NCI-H748 (cell line): ENCODE measurements at regions not wholly inside any gene's neighbourhood (a gene's known extent, or its start where the extent isn't known, plus 50 kb on each side); places are given as distances from the start of the nearest gene placed in this dataset.

Experiments used
- DNase-seq: peaks from one replicate; lab custom pipeline; 2025; ENCODE audit not compliant: unreplicated experiment; lab: John Stamatoyannopoulos, UW

DNA sequence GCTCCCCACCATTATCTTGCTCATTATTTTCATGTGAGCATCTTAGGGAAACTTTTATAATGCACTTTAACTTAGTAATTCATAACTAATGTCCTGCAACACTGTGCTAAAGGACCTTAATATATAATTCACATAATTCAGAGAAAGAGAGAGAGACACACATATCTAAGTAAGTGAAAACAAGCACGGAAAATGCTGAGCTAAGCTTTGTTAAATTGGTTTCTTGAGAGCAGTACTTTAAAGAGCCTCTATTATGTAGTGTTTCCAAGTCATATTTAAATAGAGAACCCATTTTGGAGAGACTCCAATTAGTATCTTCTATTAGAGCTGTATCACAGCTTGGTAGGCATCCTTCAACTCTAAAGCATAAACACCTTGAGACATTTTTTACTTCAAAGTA, 354.1 kb upstream of the SOX14 start:
- no peak for DNase-seq

DNA sequence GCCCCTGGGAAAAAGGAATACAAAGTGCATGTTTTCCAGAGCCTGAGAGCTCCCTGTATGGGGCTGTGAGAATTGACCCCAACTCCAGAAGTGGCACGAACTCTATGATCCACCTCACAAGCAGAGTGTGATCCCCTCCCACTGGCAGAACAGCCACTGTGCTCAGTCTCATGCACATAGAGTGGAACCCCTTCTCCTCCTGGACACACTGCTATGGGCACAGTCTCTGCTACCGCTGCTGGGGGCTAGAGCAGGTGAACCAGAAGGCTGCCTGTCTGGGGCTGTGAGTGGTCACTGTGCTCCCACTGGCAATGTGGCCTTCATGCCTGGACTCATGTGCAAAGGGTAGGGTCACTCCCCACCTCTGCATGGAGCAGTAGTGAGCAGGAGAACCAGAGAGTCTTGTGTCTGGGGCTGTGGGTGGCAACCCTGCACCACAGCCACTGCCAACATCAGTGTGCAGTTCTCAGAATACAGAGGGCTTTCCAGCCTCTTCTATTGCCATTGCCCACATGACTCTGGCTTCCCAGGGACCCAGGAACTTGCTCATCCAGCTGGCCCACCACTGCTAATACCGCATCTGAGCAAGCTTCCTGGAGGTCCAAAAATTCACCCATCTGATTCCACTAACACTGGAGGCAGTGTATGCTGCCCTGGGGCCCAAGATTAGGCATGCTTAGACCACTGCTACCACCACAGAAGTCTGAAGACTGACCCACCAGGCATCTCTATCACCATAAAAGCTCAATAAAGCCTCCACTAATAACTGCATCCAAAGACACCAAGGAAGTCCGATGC, 343.7 kb upstream of the SOX14 start:
- no peak for DNase-seq

DNA sequence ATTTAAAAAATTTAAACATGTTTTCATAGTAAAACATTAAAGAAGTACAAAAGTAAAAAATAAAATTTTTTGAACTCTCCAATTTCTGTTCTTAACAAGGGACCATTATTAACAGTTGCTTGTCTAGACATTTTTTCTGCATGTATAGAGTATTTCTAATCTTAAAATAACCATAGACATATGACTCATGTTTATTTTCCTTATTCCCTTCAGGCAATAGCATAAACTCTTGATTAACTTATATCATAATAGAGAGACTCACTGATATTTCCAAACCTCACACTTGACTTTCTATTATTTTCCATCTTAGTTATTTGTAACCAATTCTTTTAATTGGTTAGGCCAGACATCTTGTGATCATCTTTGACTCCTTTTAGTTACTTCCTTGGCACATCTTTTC, 325.6 kb upstream of the SOX14 start:
- DNase-seq: no peak

DNA sequence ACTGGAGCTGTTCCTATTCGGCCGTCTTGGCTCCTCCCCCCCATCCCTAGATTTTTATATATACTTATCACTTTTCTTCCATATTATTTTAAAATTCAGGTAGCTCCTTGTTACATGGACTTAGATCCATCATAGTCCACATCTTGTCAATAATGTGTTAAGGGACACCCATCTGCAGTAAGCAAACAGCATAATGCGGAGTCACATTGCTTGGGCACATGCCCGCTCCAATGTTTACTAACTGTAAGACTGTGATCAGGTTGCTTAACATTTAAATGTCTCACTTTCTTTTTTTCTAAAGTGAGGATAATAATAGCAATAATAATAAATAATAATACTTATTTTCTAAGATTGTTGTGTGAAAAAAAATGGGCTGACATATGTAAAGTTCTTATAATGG, 303.2 kb upstream of the SOX14 start:
- DNase-seq: no peak

DNA sequence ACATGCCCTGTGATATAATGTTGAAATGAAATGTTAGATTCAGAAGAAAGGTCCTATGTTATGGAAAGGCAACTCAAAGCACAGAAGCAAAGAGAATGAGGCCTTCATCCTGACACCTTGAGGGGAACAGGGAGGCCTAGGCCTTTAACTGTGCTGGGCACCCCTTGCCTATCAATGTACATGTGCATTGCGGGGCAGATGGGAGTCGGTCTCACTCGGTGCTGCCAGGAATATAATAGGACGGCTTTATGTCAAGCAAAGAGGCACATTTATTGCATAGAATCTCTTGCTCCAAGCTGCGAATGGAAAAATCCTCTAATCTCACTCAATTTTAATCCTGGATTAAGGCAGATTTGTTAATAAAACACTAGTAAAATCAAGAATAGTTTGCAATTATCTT, 301.0 kb upstream of the SOX14 start:
- DNase-seq: no peak

DNA sequence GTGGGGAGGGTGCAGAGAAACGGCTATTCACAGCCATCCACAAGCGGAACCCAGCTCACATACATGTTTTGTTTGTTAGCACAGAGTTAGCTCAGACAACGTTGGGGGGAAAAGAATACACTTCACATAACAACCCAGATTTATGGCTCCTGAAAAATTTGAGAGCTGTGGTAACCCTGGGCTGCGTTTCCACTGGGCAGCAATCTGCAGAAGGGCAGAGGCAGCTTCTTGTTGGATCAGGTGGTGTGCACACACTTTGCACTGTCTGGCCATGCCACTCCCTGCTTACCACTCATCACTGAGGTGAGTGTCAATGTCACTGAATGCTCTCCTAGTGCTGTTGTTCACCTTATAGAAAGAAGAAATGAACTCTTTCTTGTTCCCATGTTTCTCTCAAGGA, 299.8 kb upstream of the SOX14 start:
- no peak for DNase-seq

DNA sequence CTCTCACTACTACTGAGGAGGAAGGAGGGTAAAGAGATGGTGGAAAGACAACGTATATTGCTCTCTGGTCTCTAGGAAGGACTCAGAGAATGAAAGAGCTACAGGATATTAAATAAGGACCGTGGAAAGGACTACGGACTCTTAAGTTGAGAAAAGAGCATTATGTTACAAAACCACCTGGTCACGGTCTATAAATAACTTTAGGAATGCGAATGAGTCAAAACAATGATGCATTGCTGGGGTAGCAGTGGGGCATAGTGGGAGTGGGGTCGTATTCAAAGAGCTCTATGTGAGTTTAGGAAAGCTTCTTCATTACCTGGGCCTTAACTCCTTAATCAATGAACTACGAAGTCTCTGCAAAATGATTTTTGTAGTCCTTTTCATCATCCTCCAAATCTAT, 295.7 kb upstream of the SOX14 start:
- DNase-seq: no peak

DNA sequence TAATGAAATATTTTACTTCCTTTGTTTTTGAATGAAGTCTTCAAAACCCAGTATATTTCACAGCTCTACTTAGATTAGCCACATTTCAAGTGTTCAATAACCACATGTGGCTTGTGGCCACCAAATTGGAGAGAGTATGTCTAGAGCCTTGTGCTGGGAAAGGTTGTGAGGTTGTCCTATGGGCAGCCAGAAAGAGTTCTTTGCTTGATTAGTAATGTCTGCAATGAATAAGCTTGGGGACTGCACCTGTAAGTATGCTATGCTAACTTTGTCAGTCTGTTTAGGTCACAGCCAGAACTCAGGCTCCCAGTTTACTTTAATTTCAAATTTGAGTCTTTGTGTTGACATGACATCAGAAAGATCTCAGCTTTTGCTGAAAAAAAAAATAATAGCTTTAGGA, 294.9 kb upstream of the SOX14 start:
- no peak for DNase-seq

DNA sequence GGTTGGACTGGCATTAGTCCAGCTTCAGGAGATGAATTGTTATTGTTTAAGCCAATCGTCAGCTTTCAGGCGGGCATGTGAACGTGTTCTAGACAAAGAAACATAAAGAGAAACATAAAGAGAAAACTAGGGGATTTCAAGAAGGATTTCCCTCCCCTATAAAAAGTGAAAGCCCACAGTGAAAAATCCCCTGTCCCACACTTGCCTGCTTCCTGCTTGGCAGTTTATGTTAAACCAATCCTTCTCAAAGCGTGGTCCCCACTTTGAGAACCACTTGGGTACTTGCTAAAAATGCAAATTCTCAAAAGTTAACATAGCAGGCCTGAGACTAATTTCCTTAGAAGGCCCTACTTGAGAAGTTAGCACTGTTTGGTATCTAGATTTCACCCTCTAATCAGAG, 293.0 kb upstream of the SOX14 start:
- no peak for DNase-seq

DNA sequence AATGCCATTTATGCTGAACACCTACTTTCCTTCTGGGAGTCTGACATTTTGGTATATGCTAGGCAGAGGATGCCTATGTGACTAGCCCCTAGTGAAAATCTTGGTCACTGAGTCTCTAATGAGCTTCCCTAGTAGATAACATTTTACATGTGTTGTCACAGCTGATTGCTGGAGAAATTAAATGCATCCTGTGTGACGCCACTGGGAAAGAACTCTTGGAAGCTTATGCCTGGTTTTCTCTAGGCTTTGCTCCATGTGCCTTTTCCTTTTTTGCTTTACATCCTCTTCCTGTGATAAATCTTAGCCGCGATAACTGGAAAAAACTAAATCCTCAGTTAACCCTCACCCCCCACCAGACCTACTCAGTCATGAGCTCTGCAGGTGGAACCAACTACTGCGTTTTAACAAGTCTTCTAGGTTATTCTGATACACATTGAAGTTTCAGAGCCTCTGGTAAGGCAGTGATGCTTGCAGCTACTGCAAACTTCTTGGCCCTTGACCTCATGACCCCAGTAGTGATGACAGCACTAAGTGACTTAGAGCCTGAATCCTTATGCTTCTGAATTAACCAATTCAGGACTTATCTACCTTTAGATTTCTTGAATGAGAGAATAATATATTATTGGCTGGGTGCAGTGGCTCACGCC, 292.4 kb upstream of the SOX14 start:
- no peak for DNase-seq

DNA sequence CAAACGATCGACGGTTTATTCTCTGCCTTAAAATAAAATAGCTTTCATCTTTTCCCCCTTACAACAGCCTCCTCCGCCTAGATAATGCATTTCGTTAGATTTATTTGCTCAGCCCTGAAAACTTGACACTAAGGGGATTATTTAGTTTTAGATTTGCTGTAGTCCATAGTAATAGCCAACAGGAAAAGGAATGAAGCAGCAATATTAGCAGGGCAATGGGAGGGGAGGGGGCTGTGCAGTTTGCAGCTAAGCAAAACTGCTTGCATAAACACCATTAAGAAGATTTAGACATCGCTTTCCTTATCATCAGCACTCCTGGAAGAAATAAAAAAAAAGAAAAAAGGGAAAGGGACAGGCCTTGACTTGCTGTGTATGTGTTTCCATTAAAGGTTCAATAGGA, 286.5 kb upstream of the SOX14 start:
- no peak for DNase-seq

DNA sequence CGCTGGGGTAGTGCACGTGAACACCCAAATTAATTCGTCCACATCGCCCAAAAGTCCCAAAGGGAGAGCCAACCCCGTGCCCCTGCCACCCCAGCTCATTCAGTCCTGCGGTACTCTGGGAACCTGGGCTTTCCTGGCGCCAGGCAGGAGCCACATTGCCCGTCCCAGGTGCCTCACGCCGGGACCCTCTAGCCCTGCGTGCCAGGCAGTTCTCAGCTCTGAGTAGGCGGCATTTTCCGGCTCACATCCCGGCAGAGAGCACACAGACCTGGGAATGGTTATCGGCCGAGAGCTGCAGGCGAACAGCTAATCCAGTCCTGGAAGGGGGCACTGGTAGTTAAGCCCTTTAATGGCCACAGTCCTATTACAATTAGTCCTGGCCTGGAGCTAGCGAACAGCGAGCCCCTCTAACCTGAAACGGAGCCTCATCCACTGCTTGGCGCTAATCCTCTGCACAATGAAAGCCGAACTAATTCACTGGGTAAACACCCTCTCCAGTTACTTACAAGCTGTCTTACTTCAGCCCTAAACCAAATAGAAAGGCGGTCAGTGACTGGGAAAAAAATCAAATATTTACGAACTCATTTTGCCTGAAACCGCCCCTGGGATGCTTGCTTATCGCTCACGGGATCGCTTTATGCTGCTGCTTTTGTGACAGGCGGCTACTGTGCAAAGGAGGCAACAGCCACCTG, 254.6 kb upstream of the SOX14 start:
- DNase-seq: peak; percentile 67

DNA sequence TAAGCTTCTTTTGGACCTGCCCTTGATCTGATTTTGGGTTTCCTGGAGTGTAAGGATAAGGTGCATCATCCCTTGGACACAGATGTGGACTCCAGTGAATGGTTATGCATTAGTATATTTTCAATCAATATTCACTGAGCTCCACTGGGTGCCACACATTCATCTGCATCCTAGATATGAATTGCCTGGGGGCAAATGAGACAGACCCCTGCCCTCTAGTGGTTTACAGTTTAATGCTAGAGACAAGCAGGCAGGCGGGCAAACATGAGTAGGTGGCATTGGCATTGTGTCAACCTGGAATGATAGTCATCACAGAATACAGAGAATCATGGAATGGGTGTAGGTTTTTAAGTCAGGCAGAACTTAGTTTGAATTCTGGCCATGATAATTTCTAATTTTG, 252.5 kb upstream of the SOX14 start:
- DNase-seq: no peak

DNA sequence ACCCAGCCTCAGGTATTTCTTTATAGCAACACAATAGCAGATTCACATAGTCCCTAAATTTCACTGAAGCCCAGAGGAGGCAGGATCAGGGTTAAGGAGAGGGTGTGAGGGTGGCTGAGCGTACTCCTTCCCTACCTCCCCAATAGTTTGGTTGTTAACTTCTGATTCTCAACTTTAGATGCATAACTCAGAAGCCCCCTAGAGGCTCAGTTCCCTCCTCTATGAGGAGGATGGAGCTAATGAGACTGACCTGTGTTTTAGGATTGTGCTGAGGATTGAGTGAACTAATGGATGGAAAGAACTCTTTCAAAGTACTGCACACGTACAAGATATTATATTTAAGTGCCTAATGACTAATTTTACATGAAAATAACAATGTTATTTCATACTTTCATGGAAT, 249.3 kb upstream of the SOX14 start:
- no peak for DNase-seq

DNA sequence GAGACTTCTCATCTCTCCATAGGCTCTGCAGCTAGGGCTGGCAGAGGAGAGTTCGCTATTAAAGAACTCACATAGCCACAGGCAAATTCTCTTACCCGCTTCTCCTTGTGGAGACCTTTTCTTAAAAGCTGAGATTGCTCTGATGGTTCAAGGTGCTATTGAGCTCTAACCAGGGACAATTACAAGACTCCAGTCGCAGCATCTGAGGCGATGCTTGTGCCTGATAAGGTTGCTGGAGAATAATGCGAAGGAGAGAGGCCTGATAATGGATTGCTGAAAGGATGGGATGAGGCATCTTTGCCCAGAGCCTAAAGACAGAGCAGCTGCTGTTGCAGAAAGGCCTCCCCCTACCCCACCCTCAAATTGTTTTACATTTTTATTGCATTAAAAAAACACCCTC, 244.5 kb upstream of the SOX14 start:
- DNase-seq: no peak

DNA sequence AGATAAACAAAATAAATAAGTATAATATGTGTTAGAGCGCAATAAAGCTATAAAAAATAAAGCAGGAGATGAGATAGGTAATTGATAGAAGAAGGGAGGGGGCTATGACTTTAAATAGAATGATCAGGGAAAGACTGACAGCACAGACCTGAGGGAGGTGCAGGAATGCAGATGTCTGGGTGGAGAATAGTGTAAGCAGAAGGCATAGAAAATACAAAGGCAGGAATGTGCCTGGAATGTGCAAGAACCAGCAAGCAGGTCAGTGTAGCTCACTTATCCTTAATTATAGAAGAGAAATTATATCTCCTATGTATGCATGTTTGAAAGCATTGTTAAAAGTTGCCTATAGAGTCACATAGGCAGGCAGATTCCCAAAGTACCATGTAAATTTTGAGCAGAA, 239.4 kb upstream of the SOX14 start:
- DNase-seq: no peak

DNA sequence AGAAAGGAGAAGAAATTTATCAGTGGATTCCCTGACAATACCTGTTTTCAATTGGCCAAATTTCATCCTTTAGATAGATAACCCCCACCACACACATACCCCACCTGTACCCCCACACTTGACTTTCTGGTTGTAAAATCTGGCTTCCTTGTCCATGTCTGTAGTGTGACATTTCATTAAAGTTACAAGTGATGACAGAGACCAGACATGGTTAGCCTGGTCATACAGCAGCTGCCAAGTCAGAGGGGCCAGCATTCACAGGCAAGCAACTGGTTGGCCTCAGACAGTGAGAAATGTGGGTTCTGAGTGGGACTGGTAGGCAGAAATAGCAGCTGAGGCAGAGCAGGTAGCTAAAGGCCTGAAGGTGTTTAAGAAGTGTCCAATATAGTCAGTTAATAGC, 238.6 kb upstream of the SOX14 start:
- DNase-seq: no peak

DNA sequence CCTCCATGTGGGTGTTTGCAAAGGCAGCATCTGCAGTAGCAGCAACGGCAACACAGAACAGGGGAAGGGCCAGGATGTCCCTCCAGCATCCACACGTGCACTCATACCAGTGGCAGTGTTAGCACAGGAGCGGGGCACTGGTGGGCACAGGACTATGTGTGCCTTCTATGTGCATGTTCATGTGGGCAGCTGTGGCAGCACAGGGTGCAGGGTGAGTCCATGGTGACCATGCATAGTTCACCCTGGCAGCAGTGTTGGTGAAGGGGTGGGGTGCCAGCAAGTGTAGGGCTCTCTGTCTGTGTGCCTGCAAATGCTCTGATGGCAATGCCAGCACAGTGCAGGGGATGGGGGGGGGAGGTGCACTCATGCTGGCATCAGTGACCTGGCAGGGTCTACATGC, 222.1 kb upstream of the SOX14 start:
- DNase-seq: no peak

DNA sequence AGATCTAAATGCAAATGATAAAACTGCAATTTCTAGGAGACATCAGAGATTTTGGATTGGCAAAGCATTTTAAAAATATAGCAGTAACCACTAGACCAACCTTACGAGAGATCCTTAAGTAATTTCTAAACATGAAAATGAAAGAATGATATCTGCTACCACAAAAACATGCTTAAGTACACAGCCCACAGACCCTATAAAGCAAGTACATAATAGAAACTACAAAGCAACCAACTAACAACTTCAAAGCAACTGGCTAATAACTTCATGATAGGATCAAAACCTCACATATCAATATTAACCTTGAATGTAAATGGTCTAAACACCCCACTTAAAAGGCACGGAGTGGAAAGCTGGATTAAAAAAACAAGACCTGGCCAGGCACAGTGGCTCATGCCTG, 209.9 kb upstream of the SOX14 start:
- DNase-seq: no peak

DNA sequence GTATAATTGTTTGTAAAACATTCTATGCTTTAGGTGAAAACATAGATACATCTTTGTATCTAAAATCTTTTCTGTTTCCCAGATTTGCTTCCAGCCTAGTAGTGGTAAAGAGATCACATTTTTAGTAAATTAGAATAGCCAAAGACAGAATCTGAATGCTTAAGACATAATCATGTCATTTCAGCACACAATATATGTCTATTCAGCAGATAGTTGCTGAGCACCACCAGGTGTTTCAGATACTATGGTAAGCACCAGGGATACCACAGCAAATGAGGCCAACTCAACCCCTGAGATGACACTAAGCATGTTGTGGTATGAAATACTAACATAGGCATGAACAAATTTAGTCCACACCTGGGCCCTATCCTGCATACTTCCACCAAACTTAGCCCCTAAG, 195.2 kb upstream of the SOX14 start:
- no peak for DNase-seq

DNA sequence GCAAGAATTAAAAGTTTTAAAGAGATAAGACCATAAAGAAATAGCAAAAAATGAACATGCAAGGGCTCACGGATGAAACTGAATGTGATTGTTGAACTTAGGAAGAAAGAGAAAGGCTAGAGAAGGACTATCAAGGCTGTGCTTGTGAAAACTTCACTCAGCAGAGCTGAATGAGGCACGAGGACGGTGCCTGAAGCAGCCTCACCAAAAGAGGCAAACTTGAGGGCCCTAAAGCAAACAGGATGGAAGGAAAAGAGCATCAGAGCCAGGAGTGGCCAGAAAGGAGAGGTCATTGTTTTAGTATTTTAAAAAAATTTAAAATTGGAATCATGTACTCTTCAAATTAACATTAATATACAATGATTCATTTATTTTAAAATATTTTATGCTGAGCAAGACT, 191.2 kb upstream of the SOX14 start:
- no peak for DNase-seq

DNA sequence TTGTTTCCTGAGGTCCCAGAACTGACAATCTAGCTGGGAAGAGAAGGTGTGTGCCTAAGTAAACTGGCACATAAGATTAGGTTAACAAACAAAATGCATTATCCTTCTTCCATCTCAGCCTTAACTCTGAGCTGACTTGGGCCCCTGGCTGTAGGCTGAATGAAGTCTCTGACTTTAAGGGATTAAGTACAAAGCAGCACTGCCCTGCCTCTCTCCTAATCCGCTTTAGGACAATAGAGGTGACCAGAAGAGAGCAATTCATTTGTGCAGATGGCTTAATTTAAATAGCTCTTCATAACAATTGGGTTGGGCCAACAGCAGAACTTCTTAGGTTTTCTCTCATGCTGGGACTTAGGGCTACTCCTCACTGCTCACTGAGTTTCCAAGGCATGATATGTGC, 181.6 kb upstream of the SOX14 start:
- no peak for DNase-seq
